Neural progenitor cell (in vitro differentiated cells): ENCODE measurements at regions not wholly inside any gene's neighbourhood (a gene's known extent, or its start where the extent isn't known, plus 50 kb on each side); places are given as distances from the start of the nearest gene placed in this dataset.

Experiments
- DNase-seq: peaks from one replicate; pipeline ENCODE4 v3.0.0-alpha.2; 2016; ENCODE audit warnings: low spot score
- H2AFZ ChIP-seq: fragments of 200-600 bp; sonication (generic); replicated peaks from 2 replicates; pipeline ENCODE4 v1.6.1; 2016; ENCODE audit warnings: antibody characterized with exemption
- H3F3A ChIP-seq: fragments of 200-600 bp; sonication (generic); 2 replicates; pipeline ENCODE4 v1.6.1; 2016; ENCODE audit warnings: antibody characterized with exemption, low read depth
- H3K27ac ChIP-seq: fragments of 200-600 bp; sonication (generic); 2 replicates; pipeline ENCODE4 v1.5.1; 2016; ENCODE audit warnings: mild to moderate bottlenecking
- H3K27me3 ChIP-seq: fragments of 200-600 bp; sonication (generic); 2 replicates; pipeline ENCODE4 v1.6.1; 2016; ENCODE audit warnings: mild to moderate bottlenecking, moderate library complexity
- H3K36me3 ChIP-seq: fragments of 200-600 bp; sonication (generic); 2 replicates; pipeline ENCODE4 v1.5.1; 2016
- H3K4me1 ChIP-seq: fragments of 200-600 bp; sonication (generic); 2 replicates; pipeline ENCODE4 v1.6.1; 2016; ENCODE audit warnings: mixed run types
- H3K4me2 ChIP-seq: fragments of 200-600 bp; sonication (generic); 2 replicates; pipeline ENCODE4 v1.6.1; 2016
- H3K4me3 ChIP-seq: fragments of 200-600 bp; sonication (generic); 2 replicates; pipeline ENCODE4 v1.5.1; 2016
- H3K79me2 ChIP-seq: fragments of 200-600 bp; sonication (generic); 2 replicates; pipeline ENCODE4 v1.6.1; 2016; ENCODE audit warnings: low read depth
- H3K9ac ChIP-seq: fragments of 200-600 bp; sonication (generic); 2 replicates; pipeline ENCODE4 v1.6.1; 2016
- H3K9me3 ChIP-seq: fragments of 200-600 bp; sonication (generic); 2 replicates; pipeline ENCODE4 v1.5.1; 2016; ENCODE audit warnings: low read depth
- H4K20me1 ChIP-seq: fragments of 200-600 bp; sonication (generic); 2 replicates; pipeline ENCODE4 v1.6.1; 2016; ENCODE audit warnings: low read depth
- H3K27ac Mint-ChIP-seq: 3 replicates; pipeline ENCODE4 v1.8.0; 2021; ENCODE audit warnings: mixed read lengths
- H3K27me3 Mint-ChIP-seq: 2 replicates; pipeline ENCODE4 v1.8.0; 2022; ENCODE audit warnings: low read depth, mild to moderate bottlenecking, inconsistent platforms, moderate library complexity, mixed read lengths; ENCODE audit not compliant: insufficient read depth
- H3K36me3 Mint-ChIP-seq: 3 replicates; pipeline ENCODE4 v1.8.0; 2021; ENCODE audit warnings: mixed read lengths
- H3K4me1 Mint-ChIP-seq: 3 replicates; pipeline ENCODE4 v1.8.0; 2021; ENCODE audit warnings: mixed read lengths
- H3K4me3 Mint-ChIP-seq: 3 replicates; pipeline ENCODE4 v1.8.0; 2021; ENCODE audit warnings: mild to moderate bottlenecking, moderate library complexity, mixed read lengths
- H3K9me3 Mint-ChIP-seq: 3 replicates; pipeline ENCODE4 v1.8.0; 2020; ENCODE audit warnings: mixed read lengths
- EZH2 ChIP-seq: fragments of 200-600 bp; sonication (generic); IDR thresholded peaks from 2 replicates; pipeline ENCODE4 v1.6.1; 2017; ENCODE audit warnings: antibody characterized with exemption, mild to moderate bottlenecking, moderate library complexity
- EZH2phosphoT487 ChIP-seq: fragments of 200-600 bp; sonication (generic); IDR thresholded peaks from 2 replicates; pipeline ENCODE4 v1.6.1; 2017; ENCODE audit warnings: antibody characterized with exemption
- TF ChIP-seq, protein P1 (sequence below): fragments of 200-600 bp; sonication (generic); IDR thresholded peaks from 2 replicates; pipeline ENCODE4 v1.5.1; 2017; ENCODE audit warnings: antibody characterized with exemption, mild to moderate bottlenecking

DNA sequence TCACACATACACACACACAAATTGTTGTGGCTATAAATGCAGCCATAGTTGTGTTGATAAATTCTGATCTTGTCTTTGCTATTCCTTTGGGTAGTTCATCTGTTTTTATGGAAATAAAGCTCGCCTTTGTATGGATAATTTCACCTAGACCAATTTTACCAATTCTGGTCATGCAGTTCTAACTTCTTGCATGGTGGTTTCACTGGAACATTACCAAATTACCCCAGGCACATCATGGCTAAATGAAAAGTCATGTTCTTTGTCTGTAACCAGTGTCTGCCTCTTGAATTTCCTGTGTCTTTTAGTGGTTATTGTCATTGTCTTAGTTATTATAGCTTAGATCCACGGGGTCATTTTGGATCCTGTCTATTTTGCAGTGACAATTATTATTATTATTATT is 50.3 kb upstream of the TMC1 start:
- no peak overlapping the region for H3K27ac Mint-ChIP-seq
- H3K9ac ChIP-seq: no peak overlapping the region
- H3K79me2 ChIP-seq: no peaks in the 10 kb centered on the region
- no peaks in the 10 kb centered on the region for H3K36me3 ChIP-seq
- H3F3A ChIP-seq: no peaks in the 10 kb centered on the region
- no peaks in the 10 kb centered on the region for H4K20me1 ChIP-seq
- H3K9me3 ChIP-seq: no peaks in the 10 kb centered on the region
- TF ChIP-seq EZH2phosphoT487 (no peak), EZH2 (no peak)
- TF ChIP-seq, protein P1, sequence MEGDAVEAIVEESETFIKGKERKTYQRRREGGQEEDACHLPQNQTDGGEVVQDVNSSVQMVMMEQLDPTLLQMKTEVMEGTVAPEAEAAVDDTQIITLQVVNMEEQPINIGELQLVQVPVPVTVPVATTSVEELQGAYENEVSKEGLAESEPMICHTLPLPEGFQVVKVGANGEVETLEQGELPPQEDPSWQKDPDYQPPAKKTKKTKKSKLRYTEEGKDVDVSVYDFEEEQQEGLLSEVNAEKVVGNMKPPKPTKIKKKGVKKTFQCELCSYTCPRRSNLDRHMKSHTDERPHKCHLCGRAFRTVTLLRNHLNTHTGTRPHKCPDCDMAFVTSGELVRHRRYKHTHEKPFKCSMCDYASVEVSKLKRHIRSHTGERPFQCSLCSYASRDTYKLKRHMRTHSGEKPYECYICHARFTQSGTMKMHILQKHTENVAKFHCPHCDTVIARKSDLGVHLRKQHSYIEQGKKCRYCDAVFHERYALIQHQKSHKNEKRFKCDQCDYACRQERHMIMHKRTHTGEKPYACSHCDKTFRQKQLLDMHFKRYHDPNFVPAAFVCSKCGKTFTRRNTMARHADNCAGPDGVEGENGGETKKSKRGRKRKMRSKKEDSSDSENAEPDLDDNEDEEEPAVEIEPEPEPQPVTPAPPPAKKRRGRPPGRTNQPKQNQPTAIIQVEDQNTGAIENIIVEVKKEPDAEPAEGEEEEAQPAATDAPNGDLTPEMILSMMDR: no peak
- H3K9me3 Mint-ChIP-seq: no peaks in the 10 kb centered on the region
- H3K4me1 Mint-ChIP-seq: peaks cover 10% of the 10 kb centered on the region
- no peak overlapping the region for H2AFZ ChIP-seq
- no peaks in the 10 kb centered on the region for H3K4me1 ChIP-seq
- H3K27me3 ChIP-seq: no peaks in the 10 kb centered on the region
- peaks cover 2% of the 10 kb centered on the region for H3K27me3 Mint-ChIP-seq
- no peak overlapping the region for H3K4me3 ChIP-seq
- H3K36me3 Mint-ChIP-seq: no peaks in the 10 kb centered on the region
- DNase-seq: no peak
- no peak overlapping the region for H3K27ac ChIP-seq
- H3K4me2 ChIP-seq: no peak overlapping the region
- H3K4me3 Mint-ChIP-seq: no peak overlapping the region

DNA sequence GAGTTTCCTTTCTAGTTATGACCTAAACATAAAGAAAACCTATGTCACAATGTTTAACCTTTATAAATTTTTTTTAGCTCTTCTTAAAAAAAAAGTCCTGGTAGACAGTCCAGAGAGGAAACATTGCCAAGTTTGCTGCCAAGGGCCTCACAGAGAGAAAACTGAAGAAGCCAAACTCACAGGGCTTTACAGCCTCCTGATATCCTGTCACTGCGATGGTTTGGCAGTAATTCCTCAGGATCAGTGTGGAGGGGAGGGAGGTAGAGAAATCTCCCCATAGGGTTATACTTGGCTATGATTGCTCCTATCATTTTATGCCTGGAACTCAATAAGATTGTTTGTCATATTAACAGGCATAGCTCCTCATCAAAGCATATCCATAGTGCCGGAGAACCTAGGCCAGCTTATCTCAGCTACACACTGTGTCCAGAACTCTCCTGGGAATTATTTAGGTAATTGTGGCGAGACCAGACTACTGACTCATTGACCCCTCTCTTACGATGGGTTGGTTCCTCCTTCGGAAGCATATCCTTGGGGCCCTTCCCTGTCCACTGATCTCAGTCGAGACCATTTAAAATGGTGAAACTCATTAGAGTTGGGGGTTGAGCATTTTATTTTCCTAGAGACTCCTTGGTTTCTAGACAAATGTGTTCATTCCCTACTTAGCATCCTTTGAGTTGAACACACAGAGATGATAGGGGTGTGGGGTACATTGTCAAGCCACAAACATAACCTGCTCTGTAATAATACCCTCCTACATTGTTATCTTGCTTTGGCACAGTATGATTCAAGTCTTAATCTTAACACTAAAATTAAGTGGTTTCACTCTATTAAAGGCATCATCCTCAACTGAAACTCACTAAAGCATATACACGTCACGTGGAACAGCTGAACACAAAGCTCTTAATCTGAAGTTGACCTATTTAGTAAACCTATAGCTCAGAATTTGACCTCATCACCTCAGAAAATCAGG is 53.4 kb upstream of the TMC1 start:
- Histone ChIP-seq H3K4me2 (no peak overlapping the region), H3K4me1 (no peaks in the 10 kb centered on the region), H3K4me3 (no peak overlapping the region), H2AFZ (no peak overlapping the region), H3K9ac (no peak overlapping the region), H3K27ac (no peak overlapping the region), H3F3A (no peaks in the 10 kb centered on the region), H3K36me3 (no peaks in the 10 kb centered on the region), H3K9me3 (no peaks in the 10 kb centered on the region), H4K20me1 (no peaks in the 10 kb centered on the region), H3K27me3 (no peaks in the 10 kb centered on the region), H3K79me2 (no peaks in the 10 kb centered on the region)
- no peak for DNase-seq
- Mint-ChIP-seq H3K27me3 (peaks cover 3% of the 10 kb centered on the region), H3K4me3 (no peak overlapping the region), H3K9me3 (no peaks in the 10 kb centered on the region), H3K4me1 (peaks cover 25% of the 10 kb centered on the region), H3K36me3 (no peaks in the 10 kb centered on the region), H3K27ac (no peak overlapping the region)
- no peak for TF ChIP-seq EZH2
- no peak for TF ChIP-seq EZH2phosphoT487
- TF ChIP-seq, protein P1: no peak

DNA sequence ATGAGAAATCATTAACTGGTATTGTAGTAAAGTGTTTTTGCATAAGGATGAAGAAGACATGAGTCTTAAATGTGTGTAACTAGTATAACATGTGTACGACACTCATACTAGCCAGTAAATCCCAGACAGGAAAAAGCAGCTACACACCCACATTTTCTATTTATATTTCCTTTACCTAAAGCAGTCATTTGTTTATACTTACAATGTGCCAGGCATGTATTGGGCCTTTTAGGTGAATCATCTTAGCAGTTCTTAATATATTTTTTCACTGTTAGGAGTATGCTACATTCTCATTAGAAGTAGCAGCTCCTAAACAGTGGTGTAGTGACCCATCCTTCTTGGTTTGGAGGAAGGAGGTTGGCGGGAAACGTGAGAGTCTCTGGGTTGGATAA is 55.8 kb upstream of the TMC1 start:
- Mint-ChIP-seq H3K4me1 (peaks cover 50% of the 10 kb centered on the region), H3K36me3 (no peaks in the 10 kb centered on the region), H3K4me3 (no peak overlapping the region), H3K27me3 (peaks cover 3% of the 10 kb centered on the region), H3K27ac (peak overlapping the region; percentile 27), H3K9me3 (no peaks in the 10 kb centered on the region)
- no peaks in the 10 kb centered on the region for H3K27me3 ChIP-seq
- no peak overlapping the region for H3K27ac ChIP-seq
- H3K9ac ChIP-seq: no peak overlapping the region
- TF ChIP-seq EZH2: no peak
- TF ChIP-seq, protein P1: no peak
- no peak overlapping the region for H3K4me2 ChIP-seq
- no peak overlapping the region for H3K4me3 ChIP-seq
- H3K4me1 ChIP-seq: no peaks in the 10 kb centered on the region
- no peaks in the 10 kb centered on the region for H4K20me1 ChIP-seq
- no peaks in the 10 kb centered on the region for H3F3A ChIP-seq
- no peak overlapping the region for H2AFZ ChIP-seq
- no peak for DNase-seq
- no peaks in the 10 kb centered on the region for H3K36me3 ChIP-seq
- no peaks in the 10 kb centered on the region for H3K9me3 ChIP-seq
- no peaks in the 10 kb centered on the region for H3K79me2 ChIP-seq
